ENCODE measurements at regions not wholly inside any gene's neighbourhood (a gene's known extent, or its start where the extent isn't known, plus 50 kb on each side); places are given as distances from the start of the nearest gene placed in this dataset.

DNA sequence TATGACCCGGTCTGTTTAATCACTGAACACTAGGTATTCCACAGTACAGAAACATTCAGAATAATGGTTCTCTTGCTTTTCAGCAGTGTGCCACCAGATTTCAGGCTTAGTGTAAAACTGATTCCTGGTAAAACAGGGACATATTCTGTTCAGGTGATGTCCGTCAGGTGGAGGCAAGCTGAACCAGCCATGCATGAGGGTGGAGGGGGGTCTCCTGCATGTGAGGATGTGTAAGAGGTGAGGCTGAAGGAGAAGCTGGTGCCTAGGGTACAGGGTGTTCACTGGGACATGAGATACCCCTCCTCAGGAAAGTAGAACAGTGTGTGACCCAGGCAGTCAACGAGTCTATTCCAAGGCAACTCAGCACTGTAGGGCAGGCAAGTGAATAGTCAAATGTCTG, 563.9 kb downstream of the BNC2 start:
- H3K4me3 ChIP-seq (ENCODE audit: low read depth in 1 of 2, low read length in 1 of 2) = no peak overlapping the region
- H3K4me1 ChIP-seq (ENCODE audit: control insufficient read depth in 1 of 2, insufficient read depth in 1 of 2, low read depth in 1 of 2, low read length in 1 of 2) = no peaks in the 10 kb centered on the region
- H3K36me3 ChIP-seq = no peaks in the 10 kb centered on the region
- H3K27ac ChIP-seq = no peak overlapping the region
- H3K27me3 ChIP-seq = no peaks in the 10 kb centered on the region
- H3K9me3 ChIP-seq = no peaks in the 10 kb centered on the region
- TF ChIP-seq, protein P1, sequence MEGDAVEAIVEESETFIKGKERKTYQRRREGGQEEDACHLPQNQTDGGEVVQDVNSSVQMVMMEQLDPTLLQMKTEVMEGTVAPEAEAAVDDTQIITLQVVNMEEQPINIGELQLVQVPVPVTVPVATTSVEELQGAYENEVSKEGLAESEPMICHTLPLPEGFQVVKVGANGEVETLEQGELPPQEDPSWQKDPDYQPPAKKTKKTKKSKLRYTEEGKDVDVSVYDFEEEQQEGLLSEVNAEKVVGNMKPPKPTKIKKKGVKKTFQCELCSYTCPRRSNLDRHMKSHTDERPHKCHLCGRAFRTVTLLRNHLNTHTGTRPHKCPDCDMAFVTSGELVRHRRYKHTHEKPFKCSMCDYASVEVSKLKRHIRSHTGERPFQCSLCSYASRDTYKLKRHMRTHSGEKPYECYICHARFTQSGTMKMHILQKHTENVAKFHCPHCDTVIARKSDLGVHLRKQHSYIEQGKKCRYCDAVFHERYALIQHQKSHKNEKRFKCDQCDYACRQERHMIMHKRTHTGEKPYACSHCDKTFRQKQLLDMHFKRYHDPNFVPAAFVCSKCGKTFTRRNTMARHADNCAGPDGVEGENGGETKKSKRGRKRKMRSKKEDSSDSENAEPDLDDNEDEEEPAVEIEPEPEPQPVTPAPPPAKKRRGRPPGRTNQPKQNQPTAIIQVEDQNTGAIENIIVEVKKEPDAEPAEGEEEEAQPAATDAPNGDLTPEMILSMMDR (IDR thresholded peaks at IDR 0.05) = no peak

GRCh38 chr9:16307626-16308195, 562.8 kb downstream of the BNC2 start:
- H3K27ac ChIP-seq = no peak overlapping the region
- H3K27me3 ChIP-seq = no peaks in the 10 kb centered on the region
- H3K4me3 ChIP-seq (ENCODE audit: low read depth in 1 of 2, low read length in 1 of 2) = no peak overlapping the region
- H3K36me3 ChIP-seq = no peaks in the 10 kb centered on the region
- no peaks in the 10 kb centered on the region for H3K9me3 ChIP-seq
- H3K4me1 ChIP-seq (ENCODE audit: control insufficient read depth in 1 of 2, insufficient read depth in 1 of 2, low read depth in 1 of 2, low read length in 1 of 2) = no peaks in the 10 kb centered on the region
- TF ChIP-seq, protein P1 (IDR thresholded peaks at IDR 0.05) = no peak

GRCh38 chr9:16308645-16309044, 561.8 kb downstream of the BNC2 start:
- Histone ChIP-seq H3K9me3 (no peaks in the 10 kb centered on the region), H3K4me1 (ENCODE audit: control insufficient read depth in 1 of 2, insufficient read depth in 1 of 2, low read depth in 1 of 2, low read length in 1 of 2) (no peaks in the 10 kb centered on the region)
- TF ChIP-seq, protein P1 (IDR thresholded peaks at IDR 0.05) = no peak

GRCh38 chr9:16309082-16309468, 561.4 kb downstream of the BNC2 start:
- Histone ChIP-seq H3K4me1 (ENCODE audit: control insufficient read depth in 1 of 2, insufficient read depth in 1 of 2, low read depth in 1 of 2, low read length in 1 of 2) (no peaks in the 10 kb centered on the region), H3K36me3 (no peaks in the 10 kb centered on the region), H3K27ac (no peak overlapping the region), H3K4me3 (ENCODE audit: low read depth in 1 of 2, low read length in 1 of 2) (no peak overlapping the region), H3K9me3 (no peaks in the 10 kb centered on the region), H3K27me3 (no peaks in the 10 kb centered on the region)
- TF ChIP-seq, protein P1 (IDR thresholded peaks at IDR 0.05) = no peak

More at GRCh38 chr9:16308645-16309044, 561.8 kb downstream of the BNC2 start:
- no peak overlapping the region for H3K4me3 ChIP-seq (ENCODE audit: low read depth in 1 of 2, low read length in 1 of 2)
- H3K27ac ChIP-seq = no peak overlapping the region
- no peaks in the 10 kb centered on the region for H3K27me3 ChIP-seq
- H3K36me3 ChIP-seq = no peaks in the 10 kb centered on the region

DNA sequence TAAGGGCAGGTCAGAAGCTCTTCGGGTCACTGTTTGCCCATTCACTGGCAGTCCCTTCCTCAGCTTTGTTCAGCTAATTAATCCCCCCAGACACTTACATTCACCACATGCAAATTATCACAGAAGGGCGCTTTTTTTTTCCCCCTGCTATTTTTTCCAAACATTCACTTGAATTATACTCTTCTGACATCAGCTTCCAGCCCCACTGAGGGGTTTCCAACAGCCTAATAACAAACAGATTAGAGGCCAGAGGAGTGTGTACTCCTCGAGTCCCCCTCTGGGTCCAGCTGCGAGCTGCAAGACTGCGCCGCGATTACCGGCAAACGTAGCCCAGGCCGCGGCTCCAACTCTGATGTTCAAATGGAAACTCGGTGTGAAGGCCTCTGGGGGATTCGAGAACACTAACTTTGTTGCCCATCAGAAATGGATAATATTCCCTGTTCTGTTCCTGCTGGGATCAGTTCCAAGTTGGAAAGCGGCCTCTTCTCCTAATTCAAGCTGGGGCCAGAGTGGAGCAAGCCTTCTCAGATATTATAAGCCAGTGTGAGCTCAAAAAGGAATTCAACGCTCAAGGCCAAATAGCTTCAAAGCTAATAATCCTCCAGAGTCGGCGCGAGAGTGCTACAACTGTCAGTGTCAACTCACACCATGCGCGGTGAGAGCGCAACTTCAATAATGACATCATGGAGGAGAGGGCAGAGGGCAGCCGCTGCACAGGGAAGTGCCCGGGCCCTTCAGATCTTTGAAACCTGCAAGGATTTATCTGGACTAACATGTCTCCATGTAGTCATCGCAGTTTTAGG, 560.8 kb downstream of the BNC2 start:
- Histone ChIP-seq H3K4me3 (ENCODE audit: low read depth in 1 of 2, low read length in 1 of 2) (no peak overlapping the region), H3K36me3 (no peaks in the 10 kb centered on the region), H3K27me3 (no peaks in the 10 kb centered on the region), H3K4me1 (ENCODE audit: control insufficient read depth in 1 of 2, insufficient read depth in 1 of 2, low read depth in 1 of 2, low read length in 1 of 2) (no peaks in the 10 kb centered on the region), H3K9me3 (no peaks in the 10 kb centered on the region), H3K27ac (no peak overlapping the region)
- TF ChIP-seq, protein P1 (IDR thresholded peaks at IDR 0.05) = no peak

All from neutrophil (primary cell).